K562 (cell line): ENCODE measurements at regions not wholly inside any gene's neighbourhood (a gene's known extent, or its start where the extent isn't known, plus 50 kb on each side); places are given as distances from the start of the nearest gene placed in this dataset.

Source experiments
- ATAC-seq: fragments of 200-7000 bp; cut with Tn5 transposase; 3 replicates; pipeline ENCODE4 v1.9.1; 2020; ENCODE audit warnings: moderate library complexity
- BruUV-seq: library from RNA; stranded (reverse); fragments of 400-500 nt; replicated peaks from 2 replicates; lab custom pipeline; 2021; lab: Mats Ljungman, UMichigan
- CTCF ChIA-PET: fragments of 300-600 bp; formaldehyde crosslinking; extraction: SDS; loops from one replicate; lab custom pipeline; 2021; ENCODE audit warnings: low intra/inter-chr PET ratio; lab: Yijun Ruan, JAX
- POLR2A ChIA-PET: fragments of 300-600, 350-650 bp; sonication (Branson Sonifier 250); formaldehyde crosslinking; extraction: SDS; loops from one replicate; lab custom pipeline; 2021; ENCODE audit warnings: antibody characterized with exemption, inconsistent platforms; lab: Yijun Ruan, JAX
- DNase-seq, 4 experiments: peaks; one replicate each; pipeline versions ENCODE4 v3.0.0 to v3.0.0-alpha.2; 2011 to 2018; ENCODE audit warnings: low spot score in 3 of 4, mixed read lengths in 3 of 4; ENCODE audit errors: extremely low read depth in 1 of 4
- FAIRE-seq: peaks from 2 replicates; lab custom pipeline; 2011; peaks lifted over from hg19 to GRCh38; lab: Jason Lieb, UNC
- H2AFZ ChIP-seq: 2 replicates; pipeline ENCODE4 v1.6.0; 2011; ENCODE audit warnings: low read depth, low read length, control low read depth, inconsistent platforms
- H3K27ac ChIP-seq: fragments of 200-600 bp; 3 replicates; pipeline ENCODE4 v1.8.0; 2011; ENCODE audit warnings: low read depth, mild to moderate bottlenecking, control low read depth, inconsistent platforms, low read length, moderate library complexity, mixed read lengths; ENCODE audit errors: extremely low read depth
- H3K27me3 ChIP-seq, 2 experiments: fragments of 300-600 bp in 1 of 2; 2 replicates in 1 of 2; 3 replicates in 1 of 2; pipeline versions ENCODE4 v1.6.0 to v1.8.0; 2011; ENCODE audit warnings: inconsistent platforms in 2 of 2, low read length in 2 of 2, mild to moderate bottlenecking in 1 of 2, mixed read lengths in 1 of 2, moderate library complexity in 1 of 2; ENCODE audit not compliant: control insufficient read depth in 2 of 2, insufficient read depth in 2 of 2
- H3K36me3 ChIP-seq: fragments of 300-600 bp; 3 replicates; pipeline ENCODE4 v1.8.0; 2011; ENCODE audit warnings: mild to moderate bottlenecking, low read length, inconsistent platforms; ENCODE audit not compliant: control insufficient read depth, insufficient read depth
- H3K4me1 ChIP-seq, 2 experiments: fragments of 200-600 bp in 1 of 2; replicated peaks in 1 of 2; 2 replicates in 1 of 2; 3 replicates in 1 of 2; pipeline versions ENCODE4 v1.5.1 to v1.8.0; 2011; ENCODE audit warnings: inconsistent platforms in 2 of 2, low read length in 2 of 2, mild to moderate bottlenecking in 1 of 2, mixed read lengths in 1 of 2, moderate library complexity in 1 of 2; ENCODE audit not compliant: control insufficient read depth in 2 of 2, insufficient read depth in 2 of 2
- H3K4me2 ChIP-seq: 2 replicates; pipeline ENCODE4 v1.6.1; 2011; ENCODE audit warnings: low read length, control low read depth, inconsistent platforms, mixed read lengths; ENCODE audit not compliant: insufficient read depth
- H3K4me3 ChIP-seq: fragments of 200-600 bp; sonication (generic), shearing (Covaris generic); 2 replicates; pipeline ENCODE4 v1.5.1; 2016; ENCODE audit warnings: control low read depth, inconsistent platforms
- H3K79me2 ChIP-seq: fragments of 200-600 bp; 3 replicates; pipeline ENCODE4 v1.8.0; 2011; ENCODE audit warnings: low read length, inconsistent platforms; ENCODE audit not compliant: control insufficient read depth, insufficient read depth
- H3K9ac ChIP-seq, 2 experiments: 2 replicates each; pipeline versions ENCODE4 v1.6.0 to v1.6.1; 2011; ENCODE audit warnings: low read depth in 2 of 2, low read length in 2 of 2, control low read depth in 1 of 2, inconsistent platforms in 1 of 2, mild to moderate bottlenecking in 1 of 2, mixed read lengths in 1 of 2; ENCODE audit not compliant: insufficient read depth in 1 of 2
- H3K9me1 ChIP-seq: one replicate; pipeline ENCODE4 v1.6.0; 2011; ENCODE audit warnings: inconsistent platforms, mild to moderate bottlenecking, low read length, moderate library complexity; ENCODE audit not compliant: control insufficient read depth, insufficient read depth
- H3K9me3 ChIP-seq: replicated peaks from 2 replicates; pipeline ENCODE4 v1.5.1; 2011; ENCODE audit warnings: low read depth, low read length, inconsistent platforms; ENCODE audit not compliant: control insufficient read depth, insufficient read depth
- H4K20me1 ChIP-seq: replicated peaks from 2 replicates; pipeline ENCODE4 v1.6.1; 2011; ENCODE audit warnings: low read length, inconsistent platforms, mixed read lengths; ENCODE audit not compliant: control insufficient read depth, insufficient read depth
- EP400 ChIP-seq: fragments of 450-650 bp; IDR thresholded peaks from 2 replicates; pipeline ENCODE4 v1.6.1; 2017; ENCODE audit warnings: antibody characterized with exemption, mild to moderate bottlenecking, moderate library complexity
- HDAC2 ChIP-seq: fragments of 450-650 bp; IDR thresholded peaks from 2 replicates; pipeline ENCODE4 v1.6.1; 2016; ENCODE audit warnings: mild to moderate bottlenecking
- NEUROD1 ChIP-seq: fragments of 150-350 bp; IDR thresholded peaks from 2 replicates; pipeline ENCODE4 v1.6.1; 2014; ENCODE audit warnings: borderline replicate concordance, low read length, low read depth; ENCODE audit not compliant: partially characterized antibody
- NR4A1 ChIP-seq, 2 experiments: fragments of 250-450 bp in 1 of 2; fragments of 450-650 bp in 1 of 2; sonication (Bioruptor Pico) in 1 of 2; IDR thresholded peaks; 2 replicates each; pipeline versions ENCODE4 v1.4.0 to v1.6.1; 2016 to 2020; ENCODE audit warnings: mild to moderate bottlenecking in 2 of 2, missing compliant biosample characterization in 1 of 2, missing genetic modification characterization in 1 of 2, moderate library complexity in 1 of 2
- POLR2H ChIP-seq: IDR thresholded peaks from 2 replicates; pipeline ENCODE4 v1.6.1; 2016; ENCODE audit warnings: missing genetic modification characterization, low read depth, mild to moderate bottlenecking, control low read depth, missing compliant biosample characterization, moderate library complexity
- SRSF7 ChIP-seq: fragments of 200-400 bp; formaldehyde crosslinking; optimal IDR thresholded peaks from 2 replicates; pipeline ENCODE3; 2017; ENCODE audit warnings: mild to moderate bottlenecking, low read depth, low read length
- TAL1 ChIP-seq: fragments of 450-650 bp; IDR thresholded peaks from 2 replicates; pipeline ENCODE4 v1.6.1; 2016; ENCODE audit warnings: mild to moderate bottlenecking
- TCF3 ChIP-seq: sonication (generic); formaldehyde crosslinking; IDR thresholded peaks from 2 replicates; pipeline ENCODE4 v1.4.0; 2020; ENCODE audit warnings: mild to moderate bottlenecking, missing genetic modification reagents
- WGBS: fragments of 100-300 bp; shearing (Covaris generic); methylation state at CpG from one replicate; pipeline ENCODE4 v1.1.6; 2016; ENCODE audit warnings: low coverage, mixed read lengths; ENCODE audit not compliant: insufficient coverage; ENCODE audit errors: missing lambda C conversion rate; 5-methylcytosine and 5-hydroxymethylcytosine counted together
- in situ Hi-C: fragments of 300-500 bp; cut with MboI; formaldehyde crosslinking; loops from 4 replicates; pipeline ENCODE4 v1.15.0; 2018; ENCODE audit warnings: inconsistent platforms, mixed read lengths
- intact Hi-C: fragments of 100-400 bp; cut with micrococcal nuclease; formaldehyde crosslinking; loops from 2 replicates; pipeline ENCODE4 v1.14.2; 2022
- TF ChIP-seq, protein P1 (sequence below), 2 experiments: fragments of 450-650 bp; formaldehyde crosslinking in 1 of 2; IDR thresholded peaks; 2 replicates each; pipeline versions ENCODE4 v1.4.0 to v1.6.1; 2014 to 2020; ENCODE audit warnings: mild to moderate bottlenecking in 2 of 2, borderline replicate concordance in 1 of 2, low read depth in 1 of 2
- TF ChIP-seq, protein P2 (sequence below): fragments of 250-450 bp; sonication (Bioruptor Pico); IDR thresholded peaks from 2 replicates; pipeline ENCODE4 v1.6.1; 2021; ENCODE audit warnings: mild to moderate bottlenecking
- TF ChIP-seq, protein P3 (sequence below): fragments of 150-350 bp; conservative IDR thresholded peaks from 2 replicates; pipeline ENCODE4 v1.6.1; 2014; ENCODE audit warnings: low read length

DNA sequence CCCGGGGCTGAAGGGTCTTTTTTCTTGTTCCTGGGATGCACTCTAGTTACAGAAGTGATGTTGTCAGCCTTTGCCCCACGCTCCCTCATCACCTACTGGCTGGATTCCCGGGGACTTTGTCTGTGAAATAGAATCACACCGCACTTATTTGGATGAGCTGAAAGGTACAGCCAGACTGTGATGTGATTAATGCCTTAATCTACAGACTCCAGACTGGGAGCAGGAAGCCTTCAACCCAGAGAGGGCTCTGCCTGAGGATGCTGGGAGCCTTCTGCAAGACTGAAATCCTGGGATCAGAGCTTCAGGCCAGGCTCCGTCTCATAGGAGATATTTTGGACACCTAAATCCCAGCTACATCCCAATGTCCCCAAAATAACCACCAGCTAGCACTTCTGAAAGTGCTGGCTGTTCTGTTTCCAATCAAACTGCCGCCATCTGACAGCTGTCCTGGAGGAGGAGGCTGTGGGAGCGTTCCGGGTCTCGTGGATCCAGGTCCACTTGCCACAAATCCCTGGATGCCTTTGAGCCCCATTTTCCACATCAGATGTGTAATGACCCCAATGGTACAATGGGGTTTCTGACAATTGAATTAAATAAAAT lies 688.5 kb downstream of the TBC1D22A start:
- intact Hi-C loops (no loop called here), in situ Hi-C loops (no loop called here)
- no peaks in the 10 kb centered on the region for H3K4me1 ChIP-seq
- H3K4me2 ChIP-seq, result no peak overlapping the region
- ChIA-PET CTCF (no interaction called here), POLR2A (no interaction called here)
- ATAC-seq (no peak), FAIRE-seq (no peak), DNase-seq (no peak)
- H3K4me3 ChIP-seq, result no peak overlapping the region
- no peaks in the 10 kb centered on the region for H4K20me1 ChIP-seq
- H3K9ac ChIP-seq, result no peak overlapping the region
- H3K9me3 ChIP-seq, result no peaks in the 10 kb centered on the region
- no peaks in the 10 kb centered on the region for H3K9me1 ChIP-seq
- 0% methylated on average over 8 of the region's 9 CpGs for WGBS
- H3K27ac ChIP-seq, result no peak overlapping the region
- no peaks in the 10 kb centered on the region; a peak in 1 of 5 replicates for H3K27me3 ChIP-seq
- BruUV-seq, result no TSS peak
- no peaks in the 10 kb centered on the region for H3K79me2 ChIP-seq
- H3K36me3 ChIP-seq, result no peaks in the 10 kb centered on the region
- no peak overlapping the region for H2AFZ ChIP-seq
- TF ChIP-seq TAL1, result no peak
- no peak for TF ChIP-seq POLR2H (tag)
- TF ChIP-seq TCF3 (CRISPR knock-in tag), result no peak
- TF ChIP-seq, protein P1, sequence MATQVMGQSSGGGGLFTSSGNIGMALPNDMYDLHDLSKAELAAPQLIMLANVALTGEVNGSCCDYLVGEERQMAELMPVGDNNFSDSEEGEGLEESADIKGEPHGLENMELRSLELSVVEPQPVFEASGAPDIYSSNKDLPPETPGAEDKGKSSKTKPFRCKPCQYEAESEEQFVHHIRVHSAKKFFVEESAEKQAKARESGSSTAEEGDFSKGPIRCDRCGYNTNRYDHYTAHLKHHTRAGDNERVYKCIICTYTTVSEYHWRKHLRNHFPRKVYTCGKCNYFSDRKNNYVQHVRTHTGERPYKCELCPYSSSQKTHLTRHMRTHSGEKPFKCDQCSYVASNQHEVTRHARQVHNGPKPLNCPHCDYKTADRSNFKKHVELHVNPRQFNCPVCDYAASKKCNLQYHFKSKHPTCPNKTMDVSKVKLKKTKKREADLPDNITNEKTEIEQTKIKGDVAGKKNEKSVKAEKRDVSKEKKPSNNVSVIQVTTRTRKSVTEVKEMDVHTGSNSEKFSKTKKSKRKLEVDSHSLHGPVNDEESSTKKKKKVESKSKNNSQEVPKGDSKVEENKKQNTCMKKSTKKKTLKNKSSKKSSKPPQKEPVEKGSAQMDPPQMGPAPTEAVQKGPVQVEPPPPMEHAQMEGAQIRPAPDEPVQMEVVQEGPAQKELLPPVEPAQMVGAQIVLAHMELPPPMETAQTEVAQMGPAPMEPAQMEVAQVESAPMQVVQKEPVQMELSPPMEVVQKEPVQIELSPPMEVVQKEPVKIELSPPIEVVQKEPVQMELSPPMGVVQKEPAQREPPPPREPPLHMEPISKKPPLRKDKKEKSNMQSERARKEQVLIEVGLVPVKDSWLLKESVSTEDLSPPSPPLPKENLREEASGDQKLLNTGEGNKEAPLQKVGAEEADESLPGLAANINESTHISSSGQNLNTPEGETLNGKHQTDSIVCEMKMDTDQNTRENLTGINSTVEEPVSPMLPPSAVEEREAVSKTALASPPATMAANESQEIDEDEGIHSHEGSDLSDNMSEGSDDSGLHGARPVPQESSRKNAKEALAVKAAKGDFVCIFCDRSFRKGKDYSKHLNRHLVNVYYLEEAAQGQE (IDR thresholded peaks at IDR 0.05; ENCODE audit: borderline replicate concordance), result no peak
- TF ChIP-seq, protein P1 (CRISPR knock-in tag; IDR thresholded peaks at IDR 0.05; ENCODE audit: low read depth), result no peak
- no peak for TF ChIP-seq NEUROD1
- no peak for TF ChIP-seq EP400
- TF ChIP-seq, protein P2, sequence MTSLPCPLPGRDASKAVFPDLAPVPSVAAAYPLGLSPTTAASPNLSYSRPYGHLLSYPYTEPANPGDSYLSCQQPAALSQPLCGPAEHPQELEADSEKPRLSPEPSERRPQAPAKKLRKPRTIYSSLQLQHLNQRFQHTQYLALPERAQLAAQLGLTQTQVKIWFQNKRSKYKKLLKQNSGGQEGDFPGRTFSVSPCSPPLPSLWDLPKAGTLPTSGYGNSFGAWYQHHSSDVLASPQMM (CRISPR knock-in tag), result no peak
- no peak for TF ChIP-seq HDAC2
- TF ChIP-seq NR4A1 (CRISPR knock-in tag; IDR thresholded peaks at IDR 0.05), result no peak
- no peak for TF ChIP-seq NR4A1 (tag; IDR thresholded peaks at IDR 0.05)
- TF ChIP-seq, protein P3, sequence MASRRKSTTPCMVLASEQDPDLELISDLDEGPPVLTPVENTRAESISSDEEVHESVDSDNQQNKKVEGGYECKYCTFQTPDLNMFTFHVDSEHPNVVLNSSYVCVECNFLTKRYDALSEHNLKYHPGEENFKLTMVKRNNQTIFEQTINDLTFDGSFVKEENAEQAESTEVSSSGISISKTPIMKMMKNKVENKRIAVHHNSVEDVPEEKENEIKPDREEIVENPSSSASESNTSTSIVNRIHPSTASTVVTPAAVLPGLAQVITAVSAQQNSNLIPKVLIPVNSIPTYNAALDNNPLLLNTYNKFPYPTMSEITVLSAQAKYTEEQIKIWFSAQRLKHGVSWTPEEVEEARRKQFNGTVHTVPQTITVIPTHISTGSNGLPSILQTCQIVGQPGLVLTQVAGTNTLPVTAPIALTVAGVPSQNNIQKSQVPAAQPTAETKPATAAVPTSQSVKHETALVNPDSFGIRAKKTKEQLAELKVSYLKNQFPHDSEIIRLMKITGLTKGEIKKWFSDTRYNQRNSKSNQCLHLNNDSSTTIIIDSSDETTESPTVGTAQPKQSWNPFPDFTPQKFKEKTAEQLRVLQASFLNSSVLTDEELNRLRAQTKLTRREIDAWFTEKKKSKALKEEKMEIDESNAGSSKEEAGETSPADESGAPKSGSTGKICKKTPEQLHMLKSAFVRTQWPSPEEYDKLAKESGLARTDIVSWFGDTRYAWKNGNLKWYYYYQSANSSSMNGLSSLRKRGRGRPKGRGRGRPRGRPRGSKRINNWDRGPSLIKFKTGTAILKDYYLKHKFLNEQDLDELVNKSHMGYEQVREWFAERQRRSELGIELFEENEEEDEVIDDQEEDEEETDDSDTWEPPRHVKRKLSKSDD, result no peak
- no peak for TF ChIP-seq SRSF7
